WTC11 (cell line): ENCODE measurements at regions not wholly inside any gene's neighbourhood (a gene's known extent, or its start where the extent isn't known, plus 50 kb on each side); places are given as distances from the start of the nearest gene placed in this dataset.

ENCODE experiments used
- ATAC-seq: fragments of 200-7000 bp; cut with Tn5 transposase; 2 replicates; pipeline ENCODE4 v1.10.0; 2021; ENCODE audit warnings: mild to moderate bottlenecking, moderate library complexity
- CTCF ChIA-PET: fragments of 300-600 bp; sonication (Branson Sonifier 250); formaldehyde crosslinking; loops from one replicate; lab custom pipeline; 2021; ENCODE audit warnings: antibody characterized with exemption; lab: Charles Lee
- POLR2A ChIA-PET: fragments of 350-600 bp; sonication (Branson Sonifier 250); formaldehyde crosslinking; loops from one replicate; lab custom pipeline; 2021; ENCODE audit warnings: antibody characterized with exemption; lab: Charles Lee
- DNase-seq: peaks from one replicate; pipeline ENCODE4 v3.0.0; 2021; ENCODE audit warnings: low spot score
- H3K27ac Mint-ChIP-seq: 2 replicates; pipeline ENCODE4 v1.8.0; 2021; ENCODE audit warnings: mixed read lengths
- H3K27me3 Mint-ChIP-seq: 2 replicates; pipeline ENCODE4 v1.8.0; 2021; ENCODE audit warnings: low read depth, mild to moderate bottlenecking, moderate library complexity, mixed read lengths
- H3K36me3 Mint-ChIP-seq: 2 replicates; pipeline ENCODE4 v1.8.0; 2021; ENCODE audit warnings: mixed read lengths
- H3K4me1 Mint-ChIP-seq: 2 replicates; pipeline ENCODE4 v1.8.0; 2022; ENCODE audit warnings: mixed read lengths
- H3K4me3 Mint-ChIP-seq: 2 replicates; pipeline ENCODE4 v1.8.0; 2021; ENCODE audit warnings: mild to moderate bottlenecking, moderate library complexity, mixed read lengths
- H3K9me3 Mint-ChIP-seq: 2 replicates; pipeline ENCODE4 v1.8.0; 2021; ENCODE audit warnings: mixed read lengths
- ATF6 ChIP-seq: sonication (generic); formaldehyde crosslinking; IDR thresholded peaks from 2 replicates; pipeline ENCODE4 v1.8.1; 2023; ENCODE audit warnings: mild to moderate bottlenecking, missing genetic modification reagents
- CREM ChIP-seq: sonication (generic); formaldehyde crosslinking; IDR thresholded peaks from 2 replicates; pipeline ENCODE4 v1.8.1; 2022; ENCODE audit warnings: mild to moderate bottlenecking, missing genetic modification reagents, moderate library complexity
- E2F5 ChIP-seq: sonication (generic); formaldehyde crosslinking; IDR thresholded peaks from 2 replicates; pipeline ENCODE4 v1.8.1; 2022; ENCODE audit warnings: mild to moderate bottlenecking, moderate library complexity, missing genetic modification reagents
- ERG ChIP-seq: fragments of 250-450 bp; sonication (Bioruptor Pico); IDR thresholded peaks from 2 replicates; pipeline ENCODE4 v1.8.0; 2021; ENCODE audit warnings: mild to moderate bottlenecking
- FOXK1 ChIP-seq: sonication (generic); formaldehyde crosslinking; IDR thresholded peaks from 2 replicates; pipeline ENCODE4 v1.8.0; 2022; ENCODE audit warnings: mild to moderate bottlenecking, moderate library complexity, missing genetic modification reagents
- GABPB1 ChIP-seq: sonication (generic); formaldehyde crosslinking; IDR thresholded peaks from 2 replicates; pipeline ENCODE4 v1.8.1; 2023; ENCODE audit warnings: mild to moderate bottlenecking, missing genetic modification reagents
- GRHL2 ChIP-seq: fragments of 250-450 bp; sonication (Bioruptor Pico); IDR thresholded peaks from 2 replicates; pipeline ENCODE4 v1.8.0; 2022; ENCODE audit warnings: mild to moderate bottlenecking, moderate library complexity; ENCODE audit not compliant: insufficient replicate concordance, severe bottlenecking
- IRF1 ChIP-seq: sonication (generic); formaldehyde crosslinking; IDR thresholded peaks from 2 replicates; pipeline ENCODE4 v1.8.0; 2023; ENCODE audit warnings: missing genetic modification reagents
- IRF2 ChIP-seq: sonication (generic); formaldehyde crosslinking; IDR thresholded peaks from 2 replicates; pipeline ENCODE4 v1.8.0; 2022; ENCODE audit warnings: low read depth, missing genetic modification reagents, borderline replicate concordance
- JAZF1 ChIP-seq: fragments of 250-450 bp; sonication (Bioruptor Pico); IDR thresholded peaks from 2 replicates; pipeline ENCODE4 v1.9.0; 2021; ENCODE audit warnings: moderate library complexity, mild to moderate bottlenecking, inconsistent platforms
- MXD4 ChIP-seq: fragments of 250-450 bp; sonication (Bioruptor Pico); IDR thresholded peaks from 2 replicates; pipeline ENCODE4 v1.8.0; 2021; ENCODE audit warnings: mild to moderate bottlenecking, moderate library complexity, borderline replicate concordance
- NR1H2 ChIP-seq: sonication (generic); formaldehyde crosslinking; IDR thresholded peaks from 2 replicates; pipeline ENCODE4 v1.9.0; 2021; ENCODE audit warnings: mild to moderate bottlenecking, moderate library complexity, missing genetic modification reagents
- TCF7 ChIP-seq: sonication (generic); formaldehyde crosslinking; IDR thresholded peaks from 2 replicates; pipeline ENCODE4 v1.8.0; 2022; ENCODE audit warnings: mild to moderate bottlenecking, low read depth, missing genetic modification reagents, moderate library complexity
- TEAD1 ChIP-seq: sonication (generic); formaldehyde crosslinking; IDR thresholded peaks from 2 replicates; pipeline ENCODE4 v1.8.0; 2022; ENCODE audit warnings: mild to moderate bottlenecking, missing genetic modification reagents
- ZNF138 ChIP-seq: sonication (generic); formaldehyde crosslinking; conservative IDR thresholded peaks from 2 replicates; pipeline ENCODE4 v1.8.1; 2022; ENCODE audit warnings: mild to moderate bottlenecking, moderate library complexity, missing genetic modification reagents
- ZNF232 ChIP-seq: sonication (generic); formaldehyde crosslinking; IDR thresholded peaks from 2 replicates; pipeline ENCODE4 v1.8.0; 2022; ENCODE audit warnings: mild to moderate bottlenecking, missing genetic modification reagents
- ZNF317 ChIP-seq: sonication (generic); formaldehyde crosslinking; IDR thresholded peaks from 2 replicates; pipeline ENCODE4 v1.8.1; 2023; ENCODE audit warnings: low read depth, mild to moderate bottlenecking, moderate library complexity, missing genetic modification reagents, borderline replicate concordance
- ZNF671 ChIP-seq: fragments of 250-450 bp; sonication (Bioruptor Pico); IDR thresholded peaks from 2 replicates; pipeline ENCODE4 v1.8.0; 2021; ENCODE audit warnings: mild to moderate bottlenecking
- TF ChIP-seq, protein P1 (sequence below): fragments of 200-600 bp; IDR thresholded peaks from 2 replicates; pipeline ENCODE4 v1.8.0; 2022; ENCODE audit warnings: antibody characterized with exemption
- TF ChIP-seq, protein P2 (sequence below): sonication (generic); formaldehyde crosslinking; IDR thresholded peaks from 2 replicates; pipeline ENCODE4 v1.8.1; 2022; ENCODE audit warnings: mild to moderate bottlenecking, missing genetic modification reagents, moderate library complexity, borderline replicate concordance

DNA sequence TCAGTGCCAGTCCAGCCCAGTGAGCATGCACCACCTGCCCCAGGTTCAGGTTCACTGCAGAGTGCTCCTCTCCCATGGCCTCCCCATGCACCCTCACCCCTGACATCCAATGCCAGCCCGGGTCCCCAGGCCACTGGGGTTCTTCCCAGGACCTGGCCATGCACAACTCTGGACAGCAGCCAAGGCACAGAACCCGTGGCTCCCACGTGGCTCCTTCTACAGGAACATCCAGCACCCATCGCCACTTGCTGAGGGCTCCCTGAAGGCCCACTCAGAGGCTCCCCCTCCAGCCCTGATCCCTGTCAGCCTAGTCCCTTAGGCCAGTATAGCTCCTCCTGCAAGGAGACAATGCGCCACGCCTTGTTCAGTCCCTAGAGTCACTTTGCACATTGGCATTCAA is 110.8 kb downstream of the IRX2 start:
- ChIA-PET POLR2A (no interaction called here), CTCF (no interaction called here)
- DNase-seq (no peak), ATAC-seq (no peak)
- Mint-ChIP-seq H3K4me3 (no peak overlapping the region), H3K27ac (no peak overlapping the region), H3K4me1 (peaks cover 15% of the 10 kb centered on the region), H3K9me3 (no peaks in the 10 kb centered on the region), H3K27me3 (peaks cover 3% of the 10 kb centered on the region), H3K36me3 (no peaks in the 10 kb centered on the region)
- TF ChIP-seq ERG (no peak), ATF6 (CRISPR knock-in tag) (no peak), E2F5 (CRISPR knock-in tag) (no peak), MXD4 (CRISPR knock-in tag) (no peak), CREM (no peak), GRHL2 (CRISPR knock-in tag) (no peak), GABPB1 (CRISPR knock-in tag) (no peak), ZNF671 (CRISPR knock-in tag) (no peak), TEAD1 (CRISPR knock-in tag) (no peak), ZNF317 (CRISPR knock-in tag) (no peak), IRF1 (CRISPR knock-in tag) (no peak), ZNF232 (CRISPR knock-in tag) (no peak)
- TF ChIP-seq, protein P1, sequence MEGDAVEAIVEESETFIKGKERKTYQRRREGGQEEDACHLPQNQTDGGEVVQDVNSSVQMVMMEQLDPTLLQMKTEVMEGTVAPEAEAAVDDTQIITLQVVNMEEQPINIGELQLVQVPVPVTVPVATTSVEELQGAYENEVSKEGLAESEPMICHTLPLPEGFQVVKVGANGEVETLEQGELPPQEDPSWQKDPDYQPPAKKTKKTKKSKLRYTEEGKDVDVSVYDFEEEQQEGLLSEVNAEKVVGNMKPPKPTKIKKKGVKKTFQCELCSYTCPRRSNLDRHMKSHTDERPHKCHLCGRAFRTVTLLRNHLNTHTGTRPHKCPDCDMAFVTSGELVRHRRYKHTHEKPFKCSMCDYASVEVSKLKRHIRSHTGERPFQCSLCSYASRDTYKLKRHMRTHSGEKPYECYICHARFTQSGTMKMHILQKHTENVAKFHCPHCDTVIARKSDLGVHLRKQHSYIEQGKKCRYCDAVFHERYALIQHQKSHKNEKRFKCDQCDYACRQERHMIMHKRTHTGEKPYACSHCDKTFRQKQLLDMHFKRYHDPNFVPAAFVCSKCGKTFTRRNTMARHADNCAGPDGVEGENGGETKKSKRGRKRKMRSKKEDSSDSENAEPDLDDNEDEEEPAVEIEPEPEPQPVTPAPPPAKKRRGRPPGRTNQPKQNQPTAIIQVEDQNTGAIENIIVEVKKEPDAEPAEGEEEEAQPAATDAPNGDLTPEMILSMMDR: no peak

- H3K36me3 Mint-ChIP-seq: no peaks in the 10 kb centered on the region
- no peak for TF ChIP-seq GABPB1 (CRISPR knock-in tag)
- no peak for TF ChIP-seq JAZF1
- TF ChIP-seq, protein P2, sequence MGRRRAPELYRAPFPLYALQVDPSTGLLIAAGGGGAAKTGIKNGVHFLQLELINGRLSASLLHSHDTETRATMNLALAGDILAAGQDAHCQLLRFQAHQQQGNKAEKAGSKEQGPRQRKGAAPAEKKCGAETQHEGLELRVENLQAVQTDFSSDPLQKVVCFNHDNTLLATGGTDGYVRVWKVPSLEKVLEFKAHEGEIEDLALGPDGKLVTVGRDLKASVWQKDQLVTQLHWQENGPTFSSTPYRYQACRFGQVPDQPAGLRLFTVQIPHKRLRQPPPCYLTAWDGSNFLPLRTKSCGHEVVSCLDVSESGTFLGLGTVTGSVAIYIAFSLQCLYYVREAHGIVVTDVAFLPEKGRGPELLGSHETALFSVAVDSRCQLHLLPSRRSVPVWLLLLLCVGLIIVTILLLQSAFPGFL (CRISPR knock-in tag): no peak
- TF ChIP-seq ZNF138: no peak
- no peak for TF ChIP-seq TCF7
- TF ChIP-seq CREM: no peak
- TF ChIP-seq NR1H2 (CRISPR knock-in tag): no peak
- TF ChIP-seq IRF2 (CRISPR knock-in tag): no peak
- TF ChIP-seq FOXK1 (CRISPR knock-in tag): no peak
- no peak for DNase-seq
- peaks cover 2% of the 10 kb centered on the region for H3K27me3 Mint-ChIP-seq
- H3K27ac Mint-ChIP-seq: no peak overlapping the region
- peaks cover 20% of the 10 kb centered on the region for H3K4me1 Mint-ChIP-seq
- ChIA-PET CTCF (interaction anchor here (1.1 kb wide), 1 partner anchor 11 kb away, joined by 3 read pairs; no protein-coding TSS in a partner anchor), POLR2A (no interaction called here)
- ATAC-seq: no peak
- H3K9me3 Mint-ChIP-seq: no peaks in the 10 kb centered on the region
- no peak overlapping the region for H3K4me3 Mint-ChIP-seq
These were observed 112.1 kb downstream of the IRX2 start for GRCh38 chr5:2639425-2639824.
